Lower lobe of right lung (tissue), 2 donors: ENCODE measurements at regions not wholly inside any gene's neighbourhood (a gene's known extent, or its start where the extent isn't known, plus 50 kb on each side); places are given as distances from the start of the nearest gene placed in this dataset.

Source experiments
- ATAC-seq, 2 donors: fragments of 200-7000 bp; cut with Tn5 transposase; one replicate each; pipeline ENCODE4 v1.9.1; 2020 to 2022; ENCODE audit warnings: mild to moderate bottlenecking in 2 of 2, moderate library complexity in 2 of 2
- DNase-seq: peaks from one replicate; pipeline ENCODE4 v3.0.0-alpha.2; 2020
- H3K27ac ChIP-seq: fragments of 200-600 bp; one replicate; pipeline ENCODE4 v1.8.0; 2022
- H3K27me3 ChIP-seq: fragments of 200-600 bp; one replicate; pipeline ENCODE4 v1.8.0; 2022; ENCODE audit warnings: low read depth
- H3K36me3 ChIP-seq: fragments of 200-600 bp; one replicate; pipeline ENCODE4 v1.8.0; 2022; ENCODE audit warnings: mild to moderate bottlenecking
- H3K4me1 ChIP-seq: fragments of 200-600 bp; one replicate; pipeline ENCODE4 v1.8.0; 2022
- H3K4me3 ChIP-seq: fragments of 200-600 bp; one replicate; pipeline ENCODE4 v1.8.0; 2022; ENCODE audit warnings: mild to moderate bottlenecking
- H3K9me3 ChIP-seq: fragments of 200-600 bp; one replicate; pipeline ENCODE4 v1.8.0; 2022
- intact Hi-C: fragments of 100-400 bp; cut with DNase I; formaldehyde crosslinking; loops from one replicate; pipeline ENCODE4 v1.11.0; 2022
- TF ChIP-seq, protein P1 (sequence below): fragments of 200-600 bp; IDR thresholded peaks from one replicate; pipeline ENCODE4 v1.8.0; 2022; ENCODE audit warnings: antibody characterized with exemption, mild to moderate bottlenecking
- donor health status: DM: no; HTN: yes; CAD: no; lungs with severe emphysema.

GRCh38 chr2:221753401-221753800, 181.3 kb upstream of the EPHA4 start:
- ATAC-seq (no peak), DNase-seq (no peak)
- H3K36me3 ChIP-seq = no peaks in the 10 kb centered on the region
- H3K9me3 ChIP-seq = no peaks in the 10 kb centered on the region
- H3K4me1 ChIP-seq = no peaks in the 10 kb centered on the region
- H3K27me3 ChIP-seq = no peaks in the 10 kb centered on the region
- TF ChIP-seq, protein P1, sequence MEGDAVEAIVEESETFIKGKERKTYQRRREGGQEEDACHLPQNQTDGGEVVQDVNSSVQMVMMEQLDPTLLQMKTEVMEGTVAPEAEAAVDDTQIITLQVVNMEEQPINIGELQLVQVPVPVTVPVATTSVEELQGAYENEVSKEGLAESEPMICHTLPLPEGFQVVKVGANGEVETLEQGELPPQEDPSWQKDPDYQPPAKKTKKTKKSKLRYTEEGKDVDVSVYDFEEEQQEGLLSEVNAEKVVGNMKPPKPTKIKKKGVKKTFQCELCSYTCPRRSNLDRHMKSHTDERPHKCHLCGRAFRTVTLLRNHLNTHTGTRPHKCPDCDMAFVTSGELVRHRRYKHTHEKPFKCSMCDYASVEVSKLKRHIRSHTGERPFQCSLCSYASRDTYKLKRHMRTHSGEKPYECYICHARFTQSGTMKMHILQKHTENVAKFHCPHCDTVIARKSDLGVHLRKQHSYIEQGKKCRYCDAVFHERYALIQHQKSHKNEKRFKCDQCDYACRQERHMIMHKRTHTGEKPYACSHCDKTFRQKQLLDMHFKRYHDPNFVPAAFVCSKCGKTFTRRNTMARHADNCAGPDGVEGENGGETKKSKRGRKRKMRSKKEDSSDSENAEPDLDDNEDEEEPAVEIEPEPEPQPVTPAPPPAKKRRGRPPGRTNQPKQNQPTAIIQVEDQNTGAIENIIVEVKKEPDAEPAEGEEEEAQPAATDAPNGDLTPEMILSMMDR = no peak
- no peak overlapping the region for H3K4me3 ChIP-seq
- intact Hi-C loops = no loop called here
- no peak overlapping the region for H3K27ac ChIP-seq

GRCh38 chr2:221752781-221753180, 180.7 kb upstream of the EPHA4 start:
- Histone ChIP-seq H3K4me3 (no peak overlapping the region), H3K27me3 (no peaks in the 10 kb centered on the region), H3K9me3 (no peaks in the 10 kb centered on the region), H3K4me1 (no peaks in the 10 kb centered on the region), H3K36me3 (no peaks in the 10 kb centered on the region), H3K27ac (no peak overlapping the region)
- intact Hi-C loops = no loop called here
- TF ChIP-seq, protein P1 = no peak
- DNase-seq (no peak), ATAC-seq (no peak)

- no peak for DNase-seq
- Histone ChIP-seq H3K4me3 (no peak overlapping the region), H3K27me3 (no peaks in the 10 kb centered on the region), H3K27ac (no peak overlapping the region), H3K4me1 (no peaks in the 10 kb centered on the region), H3K9me3 (no peaks in the 10 kb centered on the region), H3K36me3 (no peaks in the 10 kb centered on the region)
- intact Hi-C loops = no loop called here
- TF ChIP-seq, protein P1 = no peak
- no peak for ATAC-seq
Observed at GRCh38 chr2:221750316-221750715, 178.2 kb upstream of the EPHA4 start.

DNA sequence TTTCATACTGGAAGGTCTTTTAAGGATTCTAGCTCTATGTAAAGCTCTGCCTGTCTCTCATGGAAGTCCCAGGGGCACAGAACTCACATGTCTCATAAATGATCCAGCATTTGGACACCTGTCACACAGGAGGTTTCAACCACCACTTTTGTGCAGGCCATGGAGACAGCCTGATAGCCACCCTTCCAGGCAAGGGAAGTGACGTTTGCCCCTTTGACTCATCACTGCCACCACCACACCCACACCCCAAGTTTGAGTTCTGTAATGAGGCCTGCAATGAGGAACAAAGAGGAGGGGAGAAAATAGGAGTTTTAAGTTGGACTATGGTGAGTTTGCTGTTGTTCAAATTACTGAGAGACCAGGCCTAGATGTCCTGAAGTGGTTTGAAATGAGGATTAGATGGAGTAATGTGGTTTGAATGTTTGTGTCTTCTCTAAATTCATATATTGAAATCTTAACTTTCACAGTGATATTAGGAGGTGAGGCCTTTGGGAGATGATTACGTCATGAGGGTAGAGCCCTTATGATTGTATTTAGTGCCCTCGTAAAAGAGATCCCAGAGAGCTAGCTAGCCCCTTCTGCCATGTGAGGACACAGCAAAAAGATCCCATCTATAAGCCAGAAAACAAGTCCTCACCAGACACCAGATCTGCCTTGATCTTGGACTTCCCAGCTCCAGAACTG, 175.3 kb upstream of the EPHA4 start:
- no peak overlapping the region for H3K27ac ChIP-seq
- no peaks in the 10 kb centered on the region for H3K27me3 ChIP-seq
- DNase-seq (no peak), ATAC-seq (no peak)
- no peaks in the 10 kb centered on the region for H3K4me1 ChIP-seq
- no peak overlapping the region for H3K4me3 ChIP-seq
- intact Hi-C loops = no loop called here
- TF ChIP-seq, protein P1 = no peak
- no peaks in the 10 kb centered on the region for H3K9me3 ChIP-seq
- H3K36me3 ChIP-seq = no peaks in the 10 kb centered on the region

DNA sequence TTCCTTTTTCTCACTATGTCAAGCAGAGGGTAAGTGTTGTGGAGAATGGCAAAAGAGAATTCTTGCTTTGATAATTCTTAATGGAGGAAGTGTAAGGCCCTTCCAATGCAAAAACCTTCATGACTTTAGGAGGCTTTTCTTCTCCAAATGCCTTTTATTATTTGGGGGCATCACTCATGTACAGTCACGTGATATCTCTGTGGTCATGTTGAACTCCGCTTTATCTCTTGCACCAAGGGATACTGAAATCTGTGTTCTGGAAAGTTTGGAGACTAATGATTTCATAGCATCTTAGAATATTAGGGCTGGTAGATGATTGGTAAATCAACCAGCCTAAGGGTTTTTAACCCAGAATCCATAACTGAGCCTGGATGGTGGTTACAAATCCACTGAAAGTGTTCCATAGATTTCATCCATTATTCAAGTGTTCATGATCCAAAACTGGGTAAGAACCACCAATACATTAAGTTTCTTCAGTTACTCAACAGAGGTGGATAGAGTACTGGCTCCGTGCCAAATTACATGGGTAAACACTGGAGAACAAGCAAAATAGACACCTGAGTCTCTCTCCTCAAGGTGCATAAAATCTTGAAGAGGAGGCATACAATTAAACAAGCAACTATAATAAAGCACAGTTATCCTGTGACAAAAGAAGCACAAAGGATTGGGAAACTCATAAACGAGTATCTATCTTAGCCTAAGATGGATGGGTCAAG, 169.6 kb upstream of the EPHA4 start:
- H3K4me3 ChIP-seq = no peak overlapping the region
- no peaks in the 10 kb centered on the region for H3K9me3 ChIP-seq
- intact Hi-C loops = no loop called here
- ATAC-seq (no peak), DNase-seq (no peak)
- no peak overlapping the region for H3K27ac ChIP-seq
- no peaks in the 10 kb centered on the region for H3K4me1 ChIP-seq
- H3K27me3 ChIP-seq = no peaks in the 10 kb centered on the region
- TF ChIP-seq, protein P1 = no peak
- H3K36me3 ChIP-seq = no peaks in the 10 kb centered on the region
